ENCODE measurements at regions not wholly inside any gene's neighbourhood (a gene's known extent, or its start where the extent isn't known, plus 50 kb on each side); places are given as distances from the start of the nearest gene placed in this dataset.

DNA sequence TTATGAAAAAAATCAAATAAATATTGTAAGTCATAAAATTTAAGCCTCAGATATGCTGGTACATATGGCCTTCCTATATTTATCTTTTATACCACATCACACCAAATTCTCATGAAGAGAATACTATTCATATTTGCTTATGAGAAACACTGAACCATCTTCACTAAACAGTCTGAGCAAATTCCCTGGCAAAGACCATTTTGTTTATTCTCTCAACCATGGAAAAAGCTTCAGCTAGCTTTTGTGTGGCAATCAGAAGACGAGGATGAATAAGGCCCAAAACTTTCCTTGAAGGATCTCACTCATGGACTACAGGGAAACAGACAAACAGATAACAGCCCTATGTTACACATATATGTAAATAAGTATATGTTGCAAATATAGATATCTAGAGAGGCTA lies 252.1 kb downstream of the TMX3 start:
- no peak for DNase-seq

DNA sequence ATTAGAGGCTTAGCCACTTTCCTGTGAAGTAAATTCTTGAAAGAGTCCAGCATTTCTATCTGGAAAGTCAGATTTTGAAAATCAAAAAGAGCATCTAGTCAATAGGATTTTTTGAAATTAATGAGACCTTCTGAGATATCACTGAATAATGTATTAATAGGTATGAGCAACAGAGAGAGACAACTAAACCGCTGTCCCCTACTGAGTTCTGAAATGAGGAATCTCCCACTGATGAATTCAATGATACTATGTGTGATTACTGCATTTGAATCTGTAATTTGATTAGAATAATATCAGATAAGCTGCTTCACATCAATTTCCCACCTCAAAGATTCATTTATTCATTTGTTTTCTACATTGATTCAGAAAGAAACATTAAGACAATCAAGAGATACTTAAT lies 252.8 kb downstream of the TMX3 start:
- DNase-seq, result no peak

GRCh38 chr18:68461481-68462018 lies 253.4 kb downstream of the TMX3 start:
- no peak for DNase-seq

GRCh38 chr18:68459968-68460367 lies 254.9 kb downstream of the TMX3 start:
- no peak for DNase-seq

DNA sequence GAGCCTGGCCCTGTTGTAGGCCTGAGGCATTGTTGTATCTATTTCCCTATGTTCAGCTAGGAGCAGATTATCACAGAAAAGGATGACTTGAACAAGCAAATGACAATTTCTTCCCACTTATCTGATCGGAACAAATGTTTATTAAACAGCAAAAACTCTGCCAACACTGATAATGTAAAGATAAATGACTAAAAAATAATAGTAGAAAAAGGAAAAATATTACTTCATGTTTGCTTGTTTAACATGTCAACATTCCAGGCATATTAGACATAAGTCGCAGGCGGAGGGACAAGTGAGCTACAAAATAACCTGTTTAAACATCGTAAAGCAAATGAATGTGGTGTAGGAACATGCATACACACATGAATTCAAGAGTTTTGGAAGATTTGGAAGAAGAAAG lies 257.9 kb downstream of the TMX3 start:
- DNase-seq, result no peak

DNA sequence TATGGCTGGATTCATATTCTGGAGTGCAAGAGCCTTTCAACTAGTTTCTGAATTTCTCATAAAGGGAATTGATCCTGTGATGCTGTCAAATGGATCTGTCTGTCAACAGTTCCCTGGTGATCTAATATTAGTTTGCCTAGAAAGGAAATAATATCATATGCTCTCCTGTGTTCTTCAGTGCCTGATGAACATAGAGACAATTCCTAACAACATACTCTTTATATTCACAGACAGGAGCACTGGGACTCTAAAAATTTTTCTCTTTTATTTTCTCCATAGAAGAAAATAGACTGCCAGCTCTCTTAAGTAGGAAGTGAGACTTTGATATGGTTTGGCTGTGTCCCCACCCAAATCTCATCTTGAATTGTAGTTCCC lies 259.7 kb downstream of the TMX3 start:
- no peak for DNase-seq

- DNase-seq, result no peak
Observed at GRCh38 chr18:68454511-68455228, 260.2 kb downstream of the TMX3 start.

GRCh38 chr18:68449292-68449691 lies 265.6 kb downstream of the TMX3 start:
- no peak for DNase-seq

DNA sequence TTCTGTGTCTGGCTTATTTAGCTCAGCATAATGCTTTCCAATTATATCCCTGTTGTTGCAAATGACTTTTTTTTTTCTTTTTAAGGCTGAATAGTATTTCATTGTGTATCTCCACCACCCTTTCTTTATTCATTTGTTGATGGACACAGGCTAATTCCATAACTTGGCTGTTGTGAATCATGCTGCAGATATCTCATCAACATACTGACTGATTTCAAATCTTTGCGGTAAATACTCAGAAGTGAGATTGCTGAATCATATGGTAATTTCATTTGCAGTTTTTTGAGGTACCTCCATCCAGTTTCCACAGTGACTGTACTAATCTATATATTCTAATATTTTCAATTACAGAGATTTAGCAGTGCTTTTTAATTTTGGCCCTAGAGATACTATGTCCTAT lies 266.2 kb downstream of the TMX3 start:
- DNase-seq, result no peak

DNA sequence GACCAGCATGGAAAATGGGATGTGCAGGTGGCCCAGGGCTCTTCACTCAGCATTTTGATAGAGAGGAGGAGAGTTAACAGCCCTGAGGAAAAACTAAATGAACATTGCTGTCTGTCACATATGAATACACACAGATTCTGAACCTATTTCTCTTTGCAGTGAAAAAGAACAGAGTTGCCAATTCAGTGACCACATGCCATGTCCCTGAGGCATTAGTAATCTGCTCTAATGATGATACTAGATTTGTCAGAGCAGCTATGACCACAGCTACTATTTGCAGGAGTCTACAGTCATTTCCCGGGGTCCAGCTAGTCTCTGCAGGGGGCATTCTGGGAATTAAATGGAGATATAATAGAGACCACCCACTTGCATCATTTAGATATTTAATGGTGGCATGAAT lies 267.6 kb downstream of the TMX3 start:
- DNase-seq, result no peak

- DNase-seq, result no peak
Observed at GRCh38 chr18:68445668-68446426, 269.1 kb downstream of the TMX3 start.

- DNase-seq, result no peak
Observed at GRCh38 chr18:68445136-68445535, 269.8 kb downstream of the TMX3 start.

- no peak for DNase-seq
Observed at GRCh38 chr18:68441241-68441640, 273.7 kb downstream of the TMX3 start.

DNA sequence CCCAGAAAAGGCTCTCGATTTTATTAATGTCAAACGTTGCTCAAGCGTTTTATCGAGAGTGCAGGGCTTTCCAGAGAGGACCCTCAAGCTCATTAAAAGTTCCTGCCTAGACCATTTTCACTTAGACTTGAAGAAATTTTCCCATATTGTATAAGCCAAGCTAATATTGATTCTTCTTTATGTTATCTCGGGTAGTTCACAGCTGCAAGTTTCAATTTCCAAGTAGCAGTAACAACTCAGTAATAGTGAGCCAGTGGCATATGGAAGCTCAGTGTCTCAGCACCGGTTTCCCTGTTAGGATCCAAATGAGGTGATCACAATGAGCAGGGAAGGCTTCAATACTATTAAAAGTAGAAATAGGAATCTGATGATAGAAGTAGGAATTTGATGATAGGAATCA lies 274.5 kb downstream of the TMX3 start:
- no peak for DNase-seq

DNA sequence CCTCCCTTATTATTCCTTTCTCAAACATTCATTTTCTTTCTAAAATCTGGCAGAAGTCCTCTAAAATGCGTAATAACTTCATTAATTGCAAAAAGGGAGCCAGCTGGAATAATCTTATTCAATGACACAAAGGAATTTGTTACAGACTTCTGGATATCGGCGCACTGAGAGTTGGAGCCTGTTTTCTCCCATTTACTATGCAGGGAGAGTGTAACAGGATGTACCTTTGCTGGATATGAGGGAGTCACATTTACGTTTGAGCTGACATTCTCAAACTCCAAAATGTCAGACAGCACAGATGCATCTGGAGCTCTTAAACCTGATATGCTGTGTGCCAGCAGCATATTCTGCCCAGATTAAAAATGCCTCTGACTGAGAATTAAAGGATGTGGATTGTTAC lies 275.3 kb downstream of the TMX3 start:
- no peak for DNase-seq

DNA sequence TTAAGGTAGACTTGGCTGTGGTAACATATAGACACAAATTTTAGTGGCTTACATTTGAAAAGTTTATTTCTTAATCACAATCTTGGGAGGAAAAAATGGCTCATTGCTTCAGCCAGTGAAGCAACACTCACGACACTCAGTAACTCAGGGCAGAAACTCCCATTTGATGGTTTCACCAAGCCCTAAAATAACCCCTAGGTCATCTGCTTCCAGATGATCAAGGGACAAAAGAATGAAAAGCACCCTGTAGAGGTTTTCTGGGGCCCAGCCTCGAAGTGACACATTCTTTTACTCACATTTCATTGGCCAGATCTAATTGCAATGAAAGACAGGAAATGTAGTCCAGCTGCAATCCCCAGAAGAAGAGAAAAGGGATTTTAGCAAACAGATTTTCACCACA lies 275.9 kb downstream of the TMX3 start:
- no peak for DNase-seq

- DNase-seq, result no peak
Observed at GRCh38 chr18:68438536-68438935, 276.4 kb downstream of the TMX3 start.

DNA sequence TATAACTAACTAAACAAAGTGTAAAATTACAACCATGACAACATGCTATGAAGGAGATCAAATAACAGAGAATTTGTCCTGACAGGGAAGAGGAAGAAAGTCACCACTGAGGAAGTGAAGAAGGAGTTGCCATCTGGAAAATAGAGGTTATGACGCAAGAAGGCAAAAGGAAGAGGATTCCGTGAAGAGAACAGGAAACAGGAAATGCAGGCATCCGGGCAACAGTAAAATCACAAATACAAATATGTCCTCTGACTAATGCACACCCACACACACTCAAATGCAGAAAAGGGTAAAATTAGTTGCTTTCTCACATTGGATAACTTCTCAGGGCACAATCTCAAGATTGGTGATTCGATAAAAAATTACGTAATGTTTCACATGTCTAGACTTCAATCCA lies 278.4 kb downstream of the TMX3 start:
- DNase-seq, result no peak

GRCh38 chr18:68435581-68435980 lies 279.3 kb downstream of the TMX3 start:
- no peak for DNase-seq

GRCh38 chr18:68431922-68432198 lies 283.0 kb downstream of the TMX3 start:
- DNase-seq, result no peak

DNA sequence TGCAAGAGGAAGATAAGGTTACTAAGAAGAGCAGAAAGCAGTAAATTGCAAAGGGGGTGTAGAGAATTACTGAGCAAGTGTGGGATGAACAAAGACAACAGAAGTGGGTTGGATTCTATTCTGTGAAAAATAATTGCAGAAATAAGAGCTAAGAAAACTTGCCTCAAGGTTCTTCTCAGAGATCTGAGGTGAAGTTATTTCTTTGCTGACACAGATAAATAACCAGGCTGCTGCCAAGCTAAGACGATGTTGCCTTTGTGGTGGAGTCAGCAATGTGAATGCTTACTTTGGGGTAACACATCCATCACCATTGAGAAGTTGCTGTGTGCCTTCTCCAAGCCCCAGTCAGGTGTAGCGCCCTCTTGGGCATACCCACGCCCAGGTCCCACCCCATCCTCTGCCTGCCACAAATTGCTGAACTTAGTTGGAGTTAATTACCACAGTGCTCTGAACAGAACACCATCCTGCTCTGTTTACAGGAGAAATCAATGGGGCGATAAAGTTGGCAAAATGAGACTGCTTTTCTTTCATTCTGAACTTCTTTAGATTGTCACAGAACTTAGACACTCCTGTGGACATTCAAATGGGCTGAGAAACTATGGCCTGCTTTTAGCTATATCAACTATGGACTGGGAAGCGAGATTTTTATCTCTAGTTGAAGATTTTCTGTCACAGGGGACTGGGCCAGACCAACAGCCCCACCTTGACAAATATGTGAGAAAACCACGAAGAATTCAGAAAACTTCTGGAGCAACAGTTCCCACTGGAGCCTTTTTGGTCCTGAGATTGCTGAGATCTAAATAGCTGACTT lies 283.6 kb downstream of the TMX3 start:
- DNase-seq, result no peak

- no peak for DNase-seq
Observed at GRCh38 chr18:68429841-68430240, 285.1 kb downstream of the TMX3 start.

DNA sequence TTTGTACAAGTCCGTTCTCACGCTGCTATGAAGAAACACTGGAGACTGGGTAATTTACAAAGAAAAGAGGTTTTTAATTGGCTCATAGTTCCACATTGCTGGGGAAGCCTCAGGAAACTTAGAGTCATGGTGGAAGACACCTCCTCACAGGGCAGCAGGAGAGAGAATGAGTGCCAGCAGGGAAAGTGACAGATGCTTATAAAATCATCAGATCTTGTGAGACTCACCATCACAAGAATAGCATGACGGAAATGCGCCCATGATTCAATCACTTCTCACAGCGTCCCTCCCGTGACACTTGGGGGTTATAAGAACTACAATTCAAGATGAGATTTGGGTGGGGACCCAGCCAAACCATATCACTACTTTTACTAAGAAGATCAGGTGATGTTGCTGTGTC lies 285.8 kb downstream of the TMX3 start:
- DNase-seq, result no peak

DNA sequence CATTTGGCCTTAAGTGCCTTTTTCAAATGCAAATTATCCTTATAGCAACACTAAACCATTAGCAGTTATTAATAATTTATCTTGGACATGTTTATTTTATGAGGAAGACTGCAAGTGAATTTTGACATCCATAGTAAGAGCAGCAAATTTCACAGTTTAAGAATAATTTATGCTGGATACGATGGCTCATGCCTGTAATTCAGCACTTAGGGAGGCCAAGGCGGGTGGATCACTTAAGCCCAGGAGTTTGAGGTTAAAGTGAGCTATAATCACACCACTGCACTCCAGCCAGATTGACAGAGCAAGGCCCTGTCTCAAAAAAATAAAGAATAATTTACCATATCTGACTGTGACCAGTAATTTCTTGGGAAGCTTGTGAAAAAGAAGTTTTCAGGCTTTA lies 286.2 kb downstream of the TMX3 start:
- DNase-seq, result no peak
